H1 (cell line): ENCODE measurements at regions not wholly inside any gene's neighbourhood (a gene's known extent, or its start where the extent isn't known, plus 50 kb on each side); places are given as distances from the start of the nearest gene placed in this dataset.

Experiments
- CTCF ChIA-PET: fragments of 300-600 bp; sonication (Branson Sonifier 250); formaldehyde crosslinking; loops from one replicate; lab custom pipeline; 2021; ENCODE audit not compliant: partially characterized antibody; lab: Charles Lee
- POLR2A ChIA-PET: fragments of 300-600 bp; sonication (Branson Sonifier 250); formaldehyde crosslinking; loops from one replicate; lab custom pipeline; 2021; ENCODE audit warnings: inconsistent platforms; ENCODE audit not compliant: partially characterized antibody; lab: Charles Lee
- DNase-seq, 2 experiments: peaks; one replicate each; pipeline versions ENCODE4 v3.0.0 to v3.0.0-alpha.2; 2010 to 2022; ENCODE audit warnings: low spot score in 2 of 2, low read depth in 1 of 2, mixed read lengths in 1 of 2
- FAIRE-seq: peaks from 2 replicates; lab custom pipeline; 2011; peaks lifted over from hg19 to GRCh38; lab: Jason Lieb, UNC
- H2AFZ ChIP-seq: 2 replicates; pipeline ENCODE4 v1.8.1; 2012; ENCODE audit warnings: low read length, inconsistent platforms
- H2AK5ac ChIP-seq: 2 replicates; pipeline ENCODE4 v1.6.1; 2013; ENCODE audit warnings: low read depth, low read length
- H2BK120ac ChIP-seq: replicated peaks from 2 replicates; pipeline ENCODE3; 2013; ENCODE audit warnings: low read depth, low read length, inconsistent platforms
- H2BK12ac ChIP-seq: 2 replicates; pipeline ENCODE4 v1.6.1; 2013; ENCODE audit warnings: low read depth, low read length
- H2BK15ac ChIP-seq: 2 replicates; pipeline ENCODE4 v1.6.1; 2013; ENCODE audit warnings: low read length
- H2BK20ac ChIP-seq: 2 replicates; pipeline ENCODE4 v1.6.1; 2013; ENCODE audit warnings: low read length
- H2BK5ac ChIP-seq: 2 replicates; pipeline ENCODE4 v1.6.1; 2013; ENCODE audit warnings: low read depth, low read length
- H3K14ac ChIP-seq: 2 replicates; pipeline ENCODE4 v1.6.1; 2013; ENCODE audit warnings: inconsistent platforms; ENCODE audit not compliant: insufficient read length
- H3K18ac ChIP-seq: 2 replicates; pipeline ENCODE4 v1.6.1; 2013; ENCODE audit warnings: low read length; ENCODE audit errors: extremely low read depth
- H3K23ac ChIP-seq: 2 replicates; pipeline ENCODE4 v1.6.1; 2013; ENCODE audit warnings: inconsistent platforms; ENCODE audit not compliant: insufficient read length
- H3K23me2 ChIP-seq: 2 replicates; pipeline ENCODE4 v1.6.1; 2013; ENCODE audit warnings: low read depth, low read length
- H3K27ac ChIP-seq: 2 replicates; pipeline ENCODE4 v1.6.1; 2011; ENCODE audit warnings: low read depth, low read length, inconsistent platforms
- H3K27me3 ChIP-seq, 4 experiments: replicated peaks in 1 of 4; 1 replicate in 1 of 4; 2 replicates in 3 of 4; pipeline versions ENCODE4 v1.6.1 to v1.8.1; 2011 to 2013; ENCODE audit warnings: low read length in 3 of 4, mild to moderate bottlenecking in 3 of 4, inconsistent platforms in 2 of 4, mixed read lengths in 2 of 4, moderate library complexity in 1 of 4; ENCODE audit not compliant: control insufficient read depth in 3 of 4, insufficient read depth in 3 of 4; ENCODE audit errors: extremely low read depth in 1 of 4
- H3K36me3 ChIP-seq, 4 experiments: 2 replicates each; pipeline versions ENCODE4 v1.6.1 to v1.8.1; 2011 to 2013; ENCODE audit warnings: mild to moderate bottlenecking in 4 of 4, low read length in 3 of 4, moderate library complexity in 2 of 4, control low read depth in 1 of 4, inconsistent platforms in 1 of 4; ENCODE audit not compliant: insufficient read depth in 4 of 4, control insufficient read depth in 2 of 4
- H3K4ac ChIP-seq: replicated peaks from 2 replicates; pipeline ENCODE3; 2013; ENCODE audit warnings: low read length, low read depth, mixed read lengths, inconsistent platforms; ENCODE audit not compliant: insufficient read length
- H3K4me1 ChIP-seq, 4 experiments: replicated peaks in 1 of 4; 1 replicate in 1 of 4; 2 replicates in 3 of 4; pipeline versions ENCODE4 v1.6.1 to v1.8.1; 2011 to 2013; ENCODE audit warnings: low read length in 3 of 4, inconsistent platforms in 2 of 4, mixed read lengths in 1 of 4; ENCODE audit not compliant: insufficient read depth in 4 of 4, control insufficient read depth in 3 of 4
- H3K4me2 ChIP-seq, 2 experiments: 2 replicates each; pipeline versions ENCODE4 v1.6.1 to v1.8.1; 2011 to 2013; ENCODE audit warnings: low read depth in 2 of 2, low read length in 2 of 2, control low read depth in 1 of 2, inconsistent platforms in 1 of 2, mild to moderate bottlenecking in 1 of 2; ENCODE audit not compliant: insufficient read depth in 1 of 2
- H3K4me3 ChIP-seq, 4 experiments: fragments of 200-600, 300-600 bp in 1 of 4; sonication (generic), shearing (Covaris generic), sonication (Bioruptor Twin) in 1 of 4; 2 replicates each; pipeline versions ENCODE4 v1.5.1 to v1.8.1; 2011 to 2016; ENCODE audit warnings: low read length in 4 of 4, low read depth in 3 of 4, control low read depth in 2 of 4, inconsistent platforms in 2 of 4, mild to moderate bottlenecking in 2 of 4, mixed read lengths in 1 of 4, moderate library complexity in 1 of 4; ENCODE audit not compliant: insufficient read depth in 2 of 4; ENCODE audit errors: extremely low read depth in 1 of 4
- H3K56ac ChIP-seq: replicated peaks from 2 replicates; pipeline ENCODE3; 2013; ENCODE audit warnings: low read depth, mild to moderate bottlenecking, mixed read lengths, low read length, inconsistent platforms; ENCODE audit not compliant: insufficient read length
- H3K79me1 ChIP-seq: 2 replicates; pipeline ENCODE4 v1.6.1; 2013; ENCODE audit warnings: low read depth, low read length, control low read depth
- H3K79me2 ChIP-seq, 2 experiments: 2 replicates each; pipeline versions ENCODE4 v1.6.1 to v1.8.1; 2012 to 2013; ENCODE audit warnings: low read length in 2 of 2, mild to moderate bottlenecking in 2 of 2, inconsistent platforms in 1 of 2; ENCODE audit not compliant: insufficient read depth in 2 of 2, control insufficient read depth in 1 of 2
- H3K9ac ChIP-seq, 4 experiments: replicated peaks in 1 of 4; 1 replicate in 1 of 4; 2 replicates in 3 of 4; pipeline versions ENCODE4 v1.6.1 to v1.8.1; 2011 to 2013; ENCODE audit warnings: low read depth in 3 of 4, low read length in 3 of 4, control low read depth in 2 of 4, mild to moderate bottlenecking in 2 of 4, moderate library complexity in 2 of 4, inconsistent platforms in 1 of 4; ENCODE audit errors: extremely low read depth in 1 of 4
- H3K9me3 ChIP-seq, 2 experiments: 2 replicates each; pipeline versions ENCODE4 v1.6.1 to v1.8.1; 2012 to 2013; ENCODE audit warnings: mild to moderate bottlenecking in 2 of 2, moderate library complexity in 2 of 2, control low read depth in 1 of 2, inconsistent platforms in 1 of 2, low read depth in 1 of 2, low read length in 1 of 2, mixed read lengths in 1 of 2; ENCODE audit not compliant: insufficient read depth in 2 of 2
- H4K20me1 ChIP-seq, 2 experiments: replicated peaks in 1 of 2; 2 replicates each; pipeline versions ENCODE3 to v1.8.1; 2011 to 2013; ENCODE audit warnings: inconsistent platforms in 2 of 2, low read length in 2 of 2, mild to moderate bottlenecking in 1 of 2; ENCODE audit not compliant: insufficient read depth in 2 of 2, control insufficient read depth in 1 of 2
- H4K5ac ChIP-seq: 2 replicates; pipeline ENCODE4 v1.6.1; 2013; ENCODE audit warnings: low read length, low read depth, mixed read lengths, inconsistent platforms; ENCODE audit not compliant: insufficient read length
- H4K8ac ChIP-seq: 2 replicates; pipeline ENCODE4 v1.8.0; 2013; ENCODE audit warnings: mild to moderate bottlenecking, moderate library complexity, low read length, inconsistent platforms; ENCODE audit not compliant: insufficient read depth; ENCODE audit errors: extremely low read depth
- H4K91ac ChIP-seq: replicated peaks from 2 replicates; pipeline ENCODE3; 2013; ENCODE audit warnings: low read length, mixed read lengths, inconsistent platforms; ENCODE audit not compliant: insufficient read length
- BCL11A ChIP-seq, 2 experiments: IDR thresholded peaks; one replicate each; pipeline ENCODE4 v1.6.1; 2011; ENCODE audit warnings: low read depth in 2 of 2, low read length in 2 of 2, mild to moderate bottlenecking in 2 of 2
- GABPA ChIP-seq: IDR thresholded peaks from 2 replicates; pipeline ENCODE4 v1.6.1; 2011; ENCODE audit warnings: mild to moderate bottlenecking, low read length, moderate library complexity, borderline replicate concordance; ENCODE audit not compliant: insufficient read depth
- GTF2F1 ChIP-seq: IDR thresholded peaks from 2 replicates; pipeline ENCODE4 v1.6.1; 2012; ENCODE audit warnings: low read depth, low read length, improper control_type of control experiment, borderline replicate concordance
- HDAC2 ChIP-seq, 2 experiments: fragments of 300-600 bp in 1 of 2; sonication (generic) in 1 of 2; IDR thresholded peaks; 2 replicates each; pipeline ENCODE4 v1.6.1; 2011 to 2012; ENCODE audit warnings: low read depth in 2 of 2, low read length in 2 of 2, mild to moderate bottlenecking in 2 of 2, moderate library complexity in 2 of 2, borderline replicate concordance in 1 of 2, inconsistent platforms in 1 of 2
- JUND ChIP-seq: IDR thresholded peaks from 2 replicates; pipeline ENCODE4 v1.6.1; 2011; ENCODE audit warnings: mild to moderate bottlenecking, improper control_type of control experiment, low read length
- KDM1A ChIP-seq: fragments of 200-600, 300-600 bp; sonication (generic); IDR thresholded peaks from 2 replicates; pipeline ENCODE4 v1.7.1; 2016; ENCODE audit warnings: mild to moderate bottlenecking, low read length, borderline replicate concordance
- POLR2AphosphoS5 ChIP-seq: IDR thresholded peaks from 2 replicates; pipeline ENCODE4 v1.6.1; 2011; ENCODE audit warnings: low read depth, low read length
- RNF2 ChIP-seq: fragments of 200-900, 300-1000 bp; sonication (generic); IDR thresholded peaks from 2 replicates; pipeline ENCODE4 v1.7.1; 2016; ENCODE audit warnings: borderline replicate concordance, low read depth, mild to moderate bottlenecking, antibody characterized with exemption, low read length; ENCODE audit not compliant: poor library complexity, severe bottlenecking; ENCODE audit errors: missing control alignments
- RXRA ChIP-seq: IDR thresholded peaks from 2 replicates; pipeline ENCODE4 v1.6.1; 2011; ENCODE audit warnings: low read depth, mild to moderate bottlenecking, low read length, moderate library complexity; ENCODE audit not compliant: insufficient read depth
- TBP ChIP-seq: IDR thresholded peaks from 2 replicates; pipeline ENCODE4 v1.6.1; 2011; ENCODE audit warnings: low read depth, low read length, improper control_type of control experiment
- YY1 ChIP-seq: IDR thresholded peaks from 2 replicates; pipeline ENCODE4 v1.6.1; 2011; ENCODE audit warnings: low read depth, mild to moderate bottlenecking, low read length
- ZNF274 ChIP-seq: IDR thresholded peaks from 2 replicates; pipeline ENCODE4 v1.7.0; 2012; ENCODE audit warnings: low read length, borderline replicate concordance; ENCODE audit errors: extremely low read depth
- WGBS, 2 experiments: shearing (Covaris generic) in 1 of 2; methylation state at CpG; one replicate each; pipeline versions ENCODE4 v1.1.6 to v1.1.7; 2013 to 2015; ENCODE audit warnings: low lambda C conversion rate in 2 of 2, mixed read lengths in 2 of 2, inconsistent platforms in 1 of 2, low coverage in 1 of 2, missing lambda C conversion rate in 1 of 2; ENCODE audit not compliant: insufficient replicate concordance in 2 of 2, insufficient coverage in 1 of 2, insufficient read length in 1 of 2; ENCODE audit errors: extremely low coverage in 1 of 2, missing lambda C conversion rate in 1 of 2; 5-methylcytosine and 5-hydroxymethylcytosine counted together
- TF ChIP-seq, protein P1 (sequence below): IDR thresholded peaks from 2 replicates; pipeline ENCODE4 v1.6.1; 2012; ENCODE audit warnings: low read length, inconsistent platforms

DNA sequence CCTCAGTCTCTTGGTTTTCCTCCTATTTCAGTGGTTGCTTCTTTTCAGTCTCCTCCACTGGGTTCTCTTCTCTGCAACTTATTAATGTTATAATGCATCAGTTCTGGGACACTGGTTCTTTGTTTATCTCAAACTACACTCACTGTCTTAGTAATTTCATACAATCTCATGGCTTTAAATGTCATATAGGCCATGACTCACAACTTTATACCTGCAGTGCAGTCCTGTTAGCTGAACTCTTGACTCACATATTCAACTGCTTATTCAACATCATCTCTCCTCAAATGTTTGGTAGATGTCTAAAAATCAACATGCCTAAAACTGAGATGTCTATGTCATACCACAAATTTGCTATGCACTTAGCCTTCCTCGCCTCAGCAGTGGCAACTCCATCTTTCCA, 101.2 kb upstream of the PALS2 start:
- Histone ChIP-seq H3K9me3 (no peaks in the 10 kb centered on the region), H2BK20ac (no peak overlapping the region), H4K20me1 (no peaks in the 10 kb centered on the region), H3K27me3 (no peaks in the 10 kb centered on the region), H3K79me2 (no peaks in the 10 kb centered on the region), H3K56ac (no peak overlapping the region), H3K4me1 (no peaks in the 10 kb centered on the region; a peak in 2 of 7 replicates), H3K79me1 (no peaks in the 10 kb centered on the region), H2BK15ac (no peak overlapping the region), H3K9ac (no peak overlapping the region), H2BK120ac (no peak overlapping the region), H4K5ac (no peak overlapping the region), H2BK5ac (no peak overlapping the region), H2AFZ (0 out of 2 replicates have a peak overlapping the region, but pooled peaks have one; percentile 70), H3K4me3 (no peak overlapping the region), H4K8ac (no peak overlapping the region), H3K27ac (no peak overlapping the region), H3K23ac (no peak overlapping the region), H3K14ac (no peak overlapping the region), H3K4ac (no peak overlapping the region), H2AK5ac (no peak overlapping the region), H3K18ac (no peak overlapping the region), H3K36me3 (no peaks in the 10 kb centered on the region), H3K23me2 (no peaks in the 10 kb centered on the region), H2BK12ac (no peak overlapping the region), H3K4me2 (no peak overlapping the region), H4K91ac (no peak overlapping the region)
- DNase-seq (no peak), FAIRE-seq (no peak)
- ChIA-PET POLR2A (no interaction called here), CTCF (no interaction called here)
- 89% methylated on average over 1 of the region's 1 CpG; no CpG with 5 or more reads in 1 of the 2 experiments for WGBS, 2 experiments
- TF ChIP-seq HDAC2 (IDR thresholded peaks at IDR 0.05; ENCODE audit: borderline replicate concordance in 1 of 2, low read depth in 2 of 2, low read length in 2 of 2) (no peak), ZNF274 (no peak), GABPA (no peak), POLR2AphosphoS5 (no peak), RXRA (no peak), TBP (no peak), RNF2 (no peak), BCL11A (IDR thresholded peaks at IDR 0.05; ENCODE audit: low read depth in 2 of 2, low read length in 2 of 2) (no peak), GTF2F1 (no peak), YY1 (no peak), KDM1A (no peak), JUND (no peak)
- TF ChIP-seq, protein P1, sequence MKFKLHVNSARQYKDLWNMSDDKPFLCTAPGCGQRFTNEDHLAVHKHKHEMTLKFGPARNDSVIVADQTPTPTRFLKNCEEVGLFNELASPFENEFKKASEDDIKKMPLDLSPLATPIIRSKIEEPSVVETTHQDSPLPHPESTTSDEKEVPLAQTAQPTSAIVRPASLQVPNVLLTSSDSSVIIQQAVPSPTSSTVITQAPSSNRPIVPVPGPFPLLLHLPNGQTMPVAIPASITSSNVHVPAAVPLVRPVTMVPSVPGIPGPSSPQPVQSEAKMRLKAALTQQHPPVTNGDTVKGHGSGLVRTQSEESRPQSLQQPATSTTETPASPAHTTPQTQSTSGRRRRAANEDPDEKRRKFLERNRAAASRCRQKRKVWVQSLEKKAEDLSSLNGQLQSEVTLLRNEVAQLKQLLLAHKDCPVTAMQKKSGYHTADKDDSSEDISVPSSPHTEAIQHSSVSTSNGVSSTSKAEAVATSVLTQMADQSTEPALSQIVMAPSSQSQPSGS = no peak
